GM20431 (cell line): ENCODE measurements at regions not wholly inside any gene's neighbourhood (a gene's known extent, or its start where the extent isn't known, plus 50 kb on each side); places are given as distances from the start of the nearest gene placed in this dataset.
"Not testable (repeated sequence)": the region's sequence is repeated elsewhere in the genome, so short reads cannot be mapped to it uniquely, and the experiment has no call there.

ENCODE experiments used
- in situ Hi-C: fragments of 300-500 bp; cut with MseI, MboI; formaldehyde crosslinking; loops from one replicate; pipeline ENCODE4 v1.15.0; 2020; ENCODE audit warnings: low sequenced_read_pairs; ENCODE audit not compliant: unreplicated experiment

GRCh38 chr6:50959081-50959641 is 140.5 kb downstream of the TFAP2B start:
- in situ Hi-C loops, result no loop called here

- in situ Hi-C loops, result no loop called here
These were observed 142.9 kb downstream of the TFAP2B start for GRCh38 chr6:50961611-50962010.

GRCh38 chr6:50962213-50962759 is 143.6 kb downstream of the TFAP2B start:
- in situ Hi-C loops, result no loop called here

- in situ Hi-C loops, result no loop called here
These were observed 145.3 kb downstream of the TFAP2B start for GRCh38 chr6:50963952-50964351.

GRCh38 chr6:50965495-50965894 is 146.8 kb downstream of the TFAP2B start:
- in situ Hi-C loops, result no loop called here

- in situ Hi-C loops, result no loop called here
These were observed 147.9 kb downstream of the TFAP2B start for GRCh38 chr6:50966532-50966931.

- in situ Hi-C loops, result no loop called here
These were observed 148.3 kb downstream of the TFAP2B start for GRCh38 chr6:50966986-50967385.

- in situ Hi-C loops, result not testable (repeated sequence)
These were observed 149.6 kb downstream of the TFAP2B start for GRCh38 chr6:50968246-50968645.

GRCh38 chr6:50970908-50971307 is 152.2 kb downstream of the TFAP2B start:
- in situ Hi-C loops, result no loop called here

GRCh38 chr6:50973464-50973863 is 154.8 kb downstream of the TFAP2B start:
- in situ Hi-C loops, result no loop called here

- in situ Hi-C loops, result no loop called here
These were observed 155.6 kb downstream of the TFAP2B start for GRCh38 chr6:50974319-50974718.

GRCh38 chr6:50975216-50975615 is 156.5 kb downstream of the TFAP2B start:
- in situ Hi-C loops, result no loop called here

- in situ Hi-C loops, result no loop called here
These were observed 158.2 kb downstream of the TFAP2B start for GRCh38 chr6:50976907-50977306.

GRCh38 chr6:50977796-50978195 is 159.1 kb downstream of the TFAP2B start:
- in situ Hi-C loops, result no loop called here

- in situ Hi-C loops, result no loop called here
These were observed 159.9 kb downstream of the TFAP2B start for GRCh38 chr6:50978380-50979170.

- in situ Hi-C loops, result no loop called here
These were observed 160.5 kb downstream of the TFAP2B start for GRCh38 chr6:50979171-50979525.

- in situ Hi-C loops, result no loop called here
These were observed 165.5 kb downstream of the TFAP2B start for GRCh38 chr6:50984135-50984534.

- in situ Hi-C loops, result no loop called here
These were observed 167.6 kb downstream of the TFAP2B start for GRCh38 chr6:50986319-50986718.

GRCh38 chr6:50989123-50989522 is 170.5 kb downstream of the TFAP2B start:
- in situ Hi-C loops, result no loop called here

- in situ Hi-C loops, result no loop called here
These were observed 172.2 kb downstream of the TFAP2B start for GRCh38 chr6:50990750-50991446.

GRCh38 chr6:50992232-50992631 is 173.6 kb downstream of the TFAP2B start:
- in situ Hi-C loops, result no loop called here
